Small intestine (tissue), 7 donors: ENCODE measurements at regions not wholly inside any gene's neighbourhood (a gene's known extent, or its start where the extent isn't known, plus 50 kb on each side); places are given as distances from the start of the nearest gene placed in this dataset.

ENCODE experiments used
- DNase-seq, 2 donors: peaks; one replicate each; pipeline versions ENCODE4 v3.0.0 to v3.0.0-alpha.2; 2013
- FAIRE-seq: peaks from 2 replicates; lab custom pipeline; 2012; peaks lifted over from hg19 to GRCh38; lab: Jason Lieb, UNC
- H3K27ac ChIP-seq, 3 donors: one replicate each; pipeline ENCODE4 v1.5.1; 2013; ENCODE audit warnings: low read length in 2 of 3, mild to moderate bottlenecking in 2 of 3, control low read depth in 1 of 3, inconsistent platforms in 1 of 3, low read depth in 1 of 3, moderate library complexity in 1 of 3
- H3K27me3 ChIP-seq, 3 donors: one replicate each; pipeline ENCODE4 v1.6.1; 2013; ENCODE audit warnings: low read length in 3 of 3, inconsistent platforms in 1 of 3; ENCODE audit not compliant: control insufficient read depth in 3 of 3, insufficient read depth in 3 of 3
- H3K36me3 ChIP-seq, 3 donors: one replicate each; pipeline ENCODE4 v1.6.1; 2013; ENCODE audit warnings: low read length in 3 of 3, inconsistent platforms in 1 of 3, low read depth in 1 of 3, mild to moderate bottlenecking in 1 of 3, moderate library complexity in 1 of 3; ENCODE audit not compliant: control insufficient read depth in 3 of 3, insufficient read depth in 2 of 3
- H3K4me1 ChIP-seq, 3 donors: one replicate each; pipeline ENCODE4 v1.6.1; 2013; ENCODE audit warnings: low read length in 2 of 3, inconsistent platforms in 1 of 3, low read depth in 1 of 3, mild to moderate bottlenecking in 1 of 3, moderate library complexity in 1 of 3; ENCODE audit not compliant: control insufficient read depth in 3 of 3, insufficient read depth in 2 of 3
- H3K4me3 ChIP-seq, 3 donors: one replicate each; pipeline ENCODE4 v1.5.1; 2013; ENCODE audit warnings: low read length in 3 of 3, control low read depth in 1 of 3, inconsistent platforms in 1 of 3, low read depth in 1 of 3, mild to moderate bottlenecking in 1 of 3, moderate library complexity in 1 of 3
- H3K9me3 ChIP-seq, 2 donors: one replicate each; pipeline ENCODE4 v1.6.1; 2013; ENCODE audit warnings: low read depth in 1 of 2, low read length in 1 of 2; ENCODE audit not compliant: control insufficient read depth in 2 of 2, insufficient read depth in 1 of 2
- WGBS, 3 donors: extraction: QIAGEN DNeasy Blood & Tissue Kit; methylation state at CpG; one replicate each; pipeline ENCODE4 v1.1.7; 2013; 5-methylcytosine and 5-hydroxymethylcytosine counted together
- donor health status: healthy with polysubstance abuse.
- donor health status: control.
- donor health status: control.
- donor health status: Bipolar disorder and iron deficiency.
- donor health status: healthy.

DNA sequence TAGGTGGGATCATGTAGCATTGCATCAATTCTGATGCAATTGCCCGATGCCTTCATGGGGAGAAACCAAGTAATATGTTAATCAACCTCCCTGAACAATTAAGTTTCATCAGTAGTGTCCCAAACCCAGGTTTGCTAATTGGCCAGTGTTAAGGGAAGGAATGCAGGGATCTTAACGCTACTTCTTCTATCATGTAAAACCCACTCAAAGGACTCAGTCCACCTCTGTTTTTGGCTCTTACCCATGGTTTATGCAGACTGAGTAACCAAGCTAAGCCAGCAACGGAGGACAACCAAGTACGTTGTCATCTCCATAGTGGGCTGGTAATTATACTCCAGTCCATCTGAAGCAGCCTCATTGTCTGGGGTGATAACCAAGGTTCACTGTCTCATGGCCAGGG lies 203.0 kb upstream of the FMN2 start:
- H3K9me3 ChIP-seq = no peaks in the 10 kb centered on the region
- DNase-seq (no peak), FAIRE-seq (no peak)
- no peaks in the 10 kb centered on the region for H3K4me1 ChIP-seq
- WGBS, 3 donors = 92 to 97% (median 94%) methylated on average over 4 of the region's 4 CpGs
- H3K4me3 ChIP-seq = no peak overlapping the region
- H3K27ac ChIP-seq = no peak overlapping the region
- no peaks in the 10 kb centered on the region for H3K36me3 ChIP-seq
- H3K27me3 ChIP-seq = no peaks in the 10 kb centered on the region

DNA sequence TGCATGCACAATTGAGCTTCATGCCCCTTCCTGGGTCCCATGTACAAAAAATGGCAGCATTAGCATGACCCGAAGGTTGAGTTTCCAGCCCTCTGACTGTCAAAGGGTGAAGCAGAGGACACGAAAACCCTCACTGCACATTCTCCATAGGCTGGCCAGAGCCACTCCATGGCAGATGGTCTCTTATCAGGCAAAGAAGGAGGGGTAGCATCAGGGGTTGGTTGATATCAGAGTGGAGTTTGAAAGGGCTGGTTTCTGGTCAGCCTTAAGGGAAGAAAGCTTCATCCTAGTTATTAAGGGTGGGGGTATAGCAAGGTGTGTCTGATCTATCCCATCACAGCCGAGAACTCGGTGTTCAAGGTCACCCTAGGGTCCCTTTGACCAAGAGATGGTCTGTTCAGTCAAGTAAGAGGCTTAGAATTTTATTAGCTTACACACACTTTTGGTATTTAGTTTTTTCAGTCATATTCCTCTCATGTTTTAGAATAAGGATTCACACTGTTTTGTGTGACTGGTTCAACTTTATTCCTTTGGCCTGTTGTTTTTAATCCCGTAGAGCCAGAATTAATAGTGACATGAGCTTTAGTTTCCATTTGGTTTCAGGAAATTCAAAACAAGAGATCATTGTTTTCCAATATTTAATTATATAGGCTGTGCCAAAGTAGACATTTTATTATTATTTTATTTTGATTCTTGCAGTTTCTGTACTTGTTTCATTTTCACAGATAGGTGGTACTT lies 199.9 kb upstream of the FMN2 start:
- H3K36me3 ChIP-seq = peaks cover 0 to 4% (median 0%) of the 10 kb centered on the region in 3 donors
- no peaks in the 10 kb centered on the region for H3K4me1 ChIP-seq
- H3K4me3 ChIP-seq = no peak overlapping the region
- no peak for FAIRE-seq
- H3K27ac ChIP-seq = peak overlapping the region in 1 of 3 donors; percentile 8
- no peaks in the 10 kb centered on the region for H3K27me3 ChIP-seq
- DNase-seq = peak; percentile 32 to 39
- no peaks in the 10 kb centered on the region for H3K9me3 ChIP-seq
- WGBS, 3 donors = 42 to 76% (median 60%) methylated on average over 5 of the region's 5 CpGs

DNA sequence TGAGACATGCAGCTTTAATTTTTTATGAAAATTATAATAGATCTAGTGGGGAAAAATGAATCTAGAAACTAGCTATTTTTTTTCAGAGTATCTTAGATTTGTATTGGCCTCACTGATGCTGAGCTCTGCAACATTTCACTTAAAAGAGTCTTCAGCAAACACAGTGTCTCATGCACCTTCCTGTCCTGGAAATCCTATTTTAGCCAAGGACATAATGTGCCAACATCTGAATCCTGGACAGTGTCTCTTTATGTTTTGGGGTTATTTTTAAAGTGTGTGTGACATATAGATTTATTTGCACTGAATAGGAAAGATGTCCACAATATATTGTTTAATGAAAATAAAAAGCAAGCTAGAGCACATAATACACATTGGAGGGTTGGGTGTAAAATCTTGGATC lies 199.1 kb upstream of the FMN2 start:
- peaks cover 0 to 3% (median 0%) of the 10 kb centered on the region in 3 donors for H3K4me1 ChIP-seq
- H3K36me3 ChIP-seq = peaks cover 0 to 4% (median 0%) of the 10 kb centered on the region in 3 donors
- DNase-seq = no peak
- no peaks in the 10 kb centered on the region for H3K27me3 ChIP-seq
- no peak for FAIRE-seq
- no peaks in the 10 kb centered on the region for H3K9me3 ChIP-seq
- no peak overlapping the region for H3K4me3 ChIP-seq
- no peak overlapping the region for H3K27ac ChIP-seq

DNA sequence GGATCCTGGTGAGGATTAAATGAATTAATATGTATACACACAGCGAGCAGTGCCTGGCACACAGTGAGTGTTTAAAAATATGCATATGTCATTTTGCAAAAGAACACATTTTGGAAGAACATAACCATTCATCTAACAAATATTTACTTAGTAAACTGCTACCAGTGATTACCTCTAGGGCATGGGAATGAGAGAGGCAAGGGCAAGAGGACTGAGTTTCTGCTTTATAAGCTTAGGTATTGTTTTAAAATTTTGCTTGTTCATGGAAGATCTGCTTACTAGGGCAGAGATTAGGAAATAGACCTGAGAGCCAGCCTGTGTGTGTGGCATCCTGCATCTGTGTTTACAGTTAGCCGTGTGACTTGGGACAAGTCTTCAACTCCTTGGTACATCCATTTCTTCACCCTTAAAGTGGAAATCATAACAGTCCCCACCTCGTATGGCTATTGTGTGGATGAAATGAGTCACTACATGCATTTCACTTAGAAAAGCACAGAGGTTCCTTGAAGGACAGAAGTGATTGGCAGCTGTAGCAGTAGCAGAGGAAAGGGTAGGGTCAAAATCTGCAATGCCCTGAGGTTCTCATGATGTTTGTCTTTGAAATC lies 198.5 kb upstream of the FMN2 start:
- no peaks in the 10 kb centered on the region for H3K9me3 ChIP-seq
- no peaks in the 10 kb centered on the region for H3K27me3 ChIP-seq
- no peak for FAIRE-seq
- no peak overlapping the region for H3K27ac ChIP-seq
- H3K4me1 ChIP-seq = peaks cover 0 to 8% (median 0%) of the 10 kb centered on the region in 3 donors
- no peak overlapping the region for H3K4me3 ChIP-seq
- H3K36me3 ChIP-seq = peaks cover 0 to 4% (median 0%) of the 10 kb centered on the region in 3 donors
- no peak for DNase-seq
- WGBS, 3 donors = 48 to 51% (median 50%) methylated on average over 3 of the region's 3 CpGs

DNA sequence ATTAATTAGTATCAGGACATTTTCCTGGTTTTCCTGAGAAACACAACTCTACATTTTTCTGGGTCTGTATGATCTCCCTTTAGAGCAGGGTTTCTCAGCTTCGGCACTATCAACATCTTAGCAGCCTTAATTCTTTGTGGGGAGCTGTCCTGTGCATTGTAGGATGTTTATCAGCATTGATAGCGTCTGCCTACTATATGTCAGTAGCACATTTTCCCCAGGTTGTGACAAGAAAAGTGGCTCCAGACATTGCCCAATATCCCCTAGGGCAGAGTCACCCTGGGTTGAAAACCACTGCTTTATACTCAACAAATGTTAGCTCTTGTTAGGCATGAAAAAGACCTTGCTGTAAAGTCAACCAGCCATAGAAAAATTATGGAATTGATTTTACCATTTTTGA lies 195.1 kb upstream of the FMN2 start:
- H3K4me3 ChIP-seq = no peak overlapping the region
- H3K27me3 ChIP-seq = no peaks in the 10 kb centered on the region
- H3K9me3 ChIP-seq = no peaks in the 10 kb centered on the region
- no peak for FAIRE-seq
- H3K4me1 ChIP-seq = peaks cover 0 to 17% (median 0%) of the 10 kb centered on the region in 3 donors
- WGBS, 3 donors = 85 to 93% (median 93%) methylated on average over 2 of the region's 2 CpGs
- H3K27ac ChIP-seq = no peak overlapping the region
- H3K36me3 ChIP-seq = peaks cover 0 to 4% (median 0%) of the 10 kb centered on the region in 3 donors
- DNase-seq = no peak

DNA sequence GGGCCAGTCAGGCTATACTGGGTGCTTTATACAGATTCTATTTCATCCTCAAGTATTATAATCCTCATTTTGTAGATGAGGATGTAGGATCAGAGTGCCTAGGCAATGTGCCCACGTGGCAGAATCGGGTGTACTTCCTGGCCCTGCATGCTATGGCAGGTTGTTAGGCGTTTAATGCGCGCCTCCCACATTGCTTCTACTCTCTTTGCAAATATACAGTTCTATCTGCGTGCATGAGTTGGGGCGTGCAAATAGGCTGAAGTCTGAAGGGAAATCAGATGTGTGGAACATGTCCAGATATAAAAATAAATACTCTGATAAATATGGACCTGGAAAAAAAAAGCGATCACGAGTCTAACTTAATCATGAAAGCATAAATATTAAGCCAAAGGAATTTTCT lies 194.7 kb upstream of the FMN2 start:
- WGBS, 3 donors = 72 to 82% (median 77%) methylated on average over 9 of the region's 9 CpGs
- H3K4me1 ChIP-seq = peaks cover 0 to 19% (median 0%) of the 10 kb centered on the region in 3 donors
- no peaks in the 10 kb centered on the region for H3K9me3 ChIP-seq
- H3K4me3 ChIP-seq = no peak overlapping the region
- no peak overlapping the region for H3K27ac ChIP-seq
- FAIRE-seq = no peak
- DNase-seq = no peak
- H3K27me3 ChIP-seq = no peaks in the 10 kb centered on the region
- peaks cover 0 to 4% (median 0%) of the 10 kb centered on the region in 3 donors for H3K36me3 ChIP-seq

DNA sequence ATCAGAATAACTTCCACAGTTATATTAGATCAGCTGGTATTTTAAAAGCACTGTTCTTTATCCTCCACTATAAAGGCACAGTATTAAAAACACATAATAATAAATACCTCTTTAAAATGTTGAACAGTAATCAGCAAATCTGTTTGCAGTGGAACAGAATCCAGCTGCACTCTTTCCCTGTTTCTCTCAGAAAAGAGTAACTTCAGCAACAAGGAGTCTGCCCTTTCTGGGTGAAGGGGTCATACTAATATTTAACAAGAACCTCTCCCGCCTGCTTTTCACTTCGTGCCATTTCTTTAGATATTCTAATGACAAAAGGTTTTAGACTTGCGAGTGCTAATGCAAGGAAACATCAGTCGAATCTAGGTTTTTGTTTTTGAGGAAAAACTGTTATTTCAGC lies 194.2 kb upstream of the FMN2 start:
- DNase-seq = no peak
- H3K9me3 ChIP-seq = no peaks in the 10 kb centered on the region
- no peak for FAIRE-seq
- no peak overlapping the region for H3K27ac ChIP-seq
- no peak overlapping the region for H3K4me3 ChIP-seq
- peaks cover 0 to 4% (median 0%) of the 10 kb centered on the region in 3 donors for H3K36me3 ChIP-seq
- H3K27me3 ChIP-seq = no peaks in the 10 kb centered on the region
- 50 to 62% (median 57%) methylated on average over 4 of the region's 4 CpGs for WGBS, 3 donors
- peaks cover 0 to 24% (median 0%) of the 10 kb centered on the region in 3 donors for H3K4me1 ChIP-seq

DNA sequence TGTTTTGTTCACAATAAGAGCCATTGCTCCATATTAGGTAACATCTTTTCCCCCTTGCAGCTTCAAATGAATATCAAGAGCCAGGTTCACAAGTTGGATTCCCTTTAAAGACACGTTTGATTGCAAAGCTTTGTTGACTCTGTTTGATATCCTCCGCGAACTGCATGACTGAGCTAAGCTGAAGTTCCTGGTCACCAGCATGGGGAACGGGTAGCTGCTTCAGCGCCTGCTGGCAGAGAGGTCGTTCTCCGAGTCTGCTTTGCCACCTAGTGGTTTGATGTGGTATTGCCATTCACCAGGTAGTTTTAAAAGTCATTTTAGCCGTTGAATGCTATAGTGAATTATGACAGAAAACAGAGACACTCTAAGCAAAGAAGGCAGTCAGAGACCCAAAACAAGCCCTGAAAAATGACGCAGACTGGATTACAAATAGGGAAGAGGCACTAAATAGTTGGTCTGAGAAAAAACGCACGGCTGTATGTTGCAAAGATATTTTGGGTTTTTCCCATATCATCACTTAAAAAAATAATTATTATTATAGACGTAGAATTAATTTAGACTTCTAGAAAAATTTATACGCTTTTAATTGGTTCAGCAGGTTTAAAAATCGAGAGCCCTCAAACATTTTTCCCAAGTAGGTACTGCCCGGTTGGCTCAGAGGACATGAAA lies 193.5 kb upstream of the FMN2 start:
- FAIRE-seq = no peak
- DNase-seq = peak; percentile 84 to 90

More for the DNA sequence above, 193.5 kb upstream of the FMN2 start:
- Histone ChIP-seq H3K9me3 (no peaks in the 10 kb centered on the region), H3K4me1 (peaks cover 0 to 26% (median 0%) of the 10 kb centered on the region in 3 donors), H3K4me3 (no peak overlapping the region), H3K27me3 (no peaks in the 10 kb centered on the region), H3K36me3 (peaks cover 0 to 4% (median 0%) of the 10 kb centered on the region in 3 donors), H3K27ac (no peak overlapping the region)
- WGBS, 3 donors = 21 to 27% (median 25%) methylated on average over 15 of the region's 15 CpGs
